GM12892 (cell line): ENCODE measurements at regions not wholly inside any gene's neighbourhood (a gene's known extent, or its start where the extent isn't known, plus 50 kb on each side); places are given as distances from the start of the nearest gene placed in this dataset.

Source experiments
- POLR2A ChIP-seq: IDR thresholded peaks from 2 replicates; pipeline ENCODE4 v1.6.1; 2011; ENCODE audit warnings: low read depth, low read length, control low read depth
- POLR2AphosphoS5 ChIP-seq: IDR thresholded peaks from 2 replicates; pipeline ENCODE4 v1.6.1; 2011; ENCODE audit warnings: low read depth, low read length, control low read depth

DNA sequence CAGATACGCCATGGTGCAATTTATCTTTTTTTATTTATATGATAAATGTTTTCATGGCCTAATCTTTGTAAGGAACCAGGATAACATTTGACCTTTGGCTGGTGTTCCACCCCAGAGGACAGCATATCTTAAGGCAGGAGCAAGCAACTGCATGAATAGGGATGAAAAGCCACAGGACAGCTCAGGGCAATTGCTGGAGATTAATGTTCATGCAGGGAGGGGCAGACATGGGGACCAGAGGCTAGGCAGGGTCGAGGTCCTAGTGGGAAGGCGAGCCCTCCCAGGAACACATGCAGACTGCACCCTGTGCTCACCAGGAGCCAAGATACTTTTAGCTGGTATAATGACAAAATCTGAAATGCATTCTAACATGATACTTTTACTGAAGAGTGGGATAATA, 74.4 kb upstream of the HAO2 start:
- TF ChIP-seq POLR2A, result no peak
- TF ChIP-seq POLR2AphosphoS5, result no peak
